HG03060 (cell line): ENCODE measurements at regions not wholly inside any gene's neighbourhood (a gene's known extent, or its start where the extent isn't known, plus 50 kb on each side); places are given as distances from the start of the nearest gene placed in this dataset.

Source experiments
- ATAC-seq: cut with Tn5 transposase; IDR thresholded peaks from one replicate; pipeline ENCODE4 v1.9.1; 2021; ENCODE audit warnings: low read depth, moderate number of reproducible peaks; ENCODE audit not compliant: unreplicated experiment

GRCh38 chr2:181371782-181372645 is 85.2 kb upstream of the ITGA4 start:
- ATAC-seq: no peak

- no peak for ATAC-seq
Measured at GRCh38 chr2:181372646-181373040, 84.5 kb upstream of the ITGA4 start.

GRCh38 chr2:181374781-181375675 is 82.2 kb upstream of the ITGA4 start:
- ATAC-seq: no peak

- ATAC-seq: no peak
Measured at GRCh38 chr2:181376442-181376841, 80.7 kb upstream of the ITGA4 start.

- ATAC-seq: no peak
Measured at GRCh38 chr2:181376999-181377398, 80.2 kb upstream of the ITGA4 start.

GRCh38 chr2:181378491-181378890 is 78.7 kb upstream of the ITGA4 start:
- no peak for ATAC-seq

- ATAC-seq: no peak
Measured at GRCh38 chr2:181380581-181380980, 76.6 kb upstream of the ITGA4 start.

GRCh38 chr2:181384923-181385322 is 72.3 kb upstream of the ITGA4 start:
- no peak for ATAC-seq

- ATAC-seq: no peak
Measured at GRCh38 chr2:181389524-181389923, 67.7 kb upstream of the ITGA4 start.

- no peak for ATAC-seq
Measured at GRCh38 chr2:181393472-181393871, 63.7 kb upstream of the ITGA4 start.

GRCh38 chr2:181394741-181395437 is 62.3 kb upstream of the ITGA4 start:
- no peak for ATAC-seq

GRCh38 chr2:181395851-181396250 is 61.3 kb upstream of the ITGA4 start:
- no peak for ATAC-seq

- ATAC-seq: no peak
Measured at GRCh38 chr2:181396256-181397123, 60.7 kb upstream of the ITGA4 start.

- ATAC-seq: no peak
Measured at GRCh38 chr2:181397331-181397730, 59.9 kb upstream of the ITGA4 start.

GRCh38 chr2:181398000-181398399 is 59.2 kb upstream of the ITGA4 start:
- ATAC-seq: no peak

GRCh38 chr2:181399027-181399426 is 58.2 kb upstream of the ITGA4 start:
- no peak for ATAC-seq

GRCh38 chr2:181404472-181404871 is 52.7 kb upstream of the ITGA4 start:
- no peak for ATAC-seq

- ATAC-seq: no peak
Measured at GRCh38 chr2:181407171-181407570, 50.0 kb upstream of the ITGA4 start.
